ENCODE measurements at regions not wholly inside any gene's neighbourhood (a gene's known extent, or its start where the extent isn't known, plus 50 kb on each side); places are given as distances from the start of the nearest gene placed in this dataset.

- TF ChIP-seq CTCF (conservative IDR thresholded peaks at IDR 0.05; ENCODE audit: low read depth, low read length) (no peak), EZH2 (IDR thresholded peaks at IDR 0.05; ENCODE audit: borderline replicate concordance, low read depth, low read length, poor library complexity, severe bottlenecking) (no peak)
These were observed 102.0 kb upstream of the MRPS22 start for GRCh38 chr3:139241783-139242182.

Measured in A673 (cell line).